C4-2B (cell line): ENCODE measurements at regions not wholly inside any gene's neighbourhood (a gene's known extent, or its start where the extent isn't known, plus 50 kb on each side); places are given as distances from the start of the nearest gene placed in this dataset.

Experiments used
- ZFX ChIP-seq: fragments of 450-650 bp; IDR thresholded peaks from 2 replicates; pipeline ENCODE4 v1.6.1; 2017
- TF ChIP-seq, protein P1 (sequence below): fragments of 450-650 bp; conservative IDR thresholded peaks from 2 replicates; pipeline ENCODE4 v1.5.1; 2017; ENCODE audit warnings: mild to moderate bottlenecking

DNA sequence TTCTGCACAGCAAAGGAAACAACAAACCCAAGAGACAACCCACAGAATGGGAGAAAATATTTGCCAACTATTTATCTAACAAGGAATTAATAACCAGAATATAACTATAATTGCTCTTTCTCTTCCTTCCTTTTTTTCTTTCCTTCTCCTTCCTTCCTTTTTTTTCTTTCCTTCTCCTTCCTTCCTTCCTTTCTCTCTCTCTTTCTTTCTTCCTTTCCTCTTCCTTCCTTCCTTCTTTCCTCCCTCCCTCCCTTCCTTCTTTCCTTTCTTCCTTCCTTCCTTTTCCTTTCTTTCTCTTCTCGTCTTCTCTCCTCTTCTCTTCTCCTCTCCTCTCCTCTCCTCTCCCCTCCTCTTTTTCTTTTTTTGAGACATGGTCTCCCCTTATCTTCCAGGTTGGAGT is 345.4 kb upstream of the ARRDC4 start:
- TF ChIP-seq, protein P1, sequence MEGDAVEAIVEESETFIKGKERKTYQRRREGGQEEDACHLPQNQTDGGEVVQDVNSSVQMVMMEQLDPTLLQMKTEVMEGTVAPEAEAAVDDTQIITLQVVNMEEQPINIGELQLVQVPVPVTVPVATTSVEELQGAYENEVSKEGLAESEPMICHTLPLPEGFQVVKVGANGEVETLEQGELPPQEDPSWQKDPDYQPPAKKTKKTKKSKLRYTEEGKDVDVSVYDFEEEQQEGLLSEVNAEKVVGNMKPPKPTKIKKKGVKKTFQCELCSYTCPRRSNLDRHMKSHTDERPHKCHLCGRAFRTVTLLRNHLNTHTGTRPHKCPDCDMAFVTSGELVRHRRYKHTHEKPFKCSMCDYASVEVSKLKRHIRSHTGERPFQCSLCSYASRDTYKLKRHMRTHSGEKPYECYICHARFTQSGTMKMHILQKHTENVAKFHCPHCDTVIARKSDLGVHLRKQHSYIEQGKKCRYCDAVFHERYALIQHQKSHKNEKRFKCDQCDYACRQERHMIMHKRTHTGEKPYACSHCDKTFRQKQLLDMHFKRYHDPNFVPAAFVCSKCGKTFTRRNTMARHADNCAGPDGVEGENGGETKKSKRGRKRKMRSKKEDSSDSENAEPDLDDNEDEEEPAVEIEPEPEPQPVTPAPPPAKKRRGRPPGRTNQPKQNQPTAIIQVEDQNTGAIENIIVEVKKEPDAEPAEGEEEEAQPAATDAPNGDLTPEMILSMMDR: no peak
- TF ChIP-seq ZFX: no peak
